ENCODE measurements at regions not wholly inside any gene's neighbourhood (a gene's known extent, or its start where the extent isn't known, plus 50 kb on each side); places are given as distances from the start of the nearest gene placed in this dataset.

DNA sequence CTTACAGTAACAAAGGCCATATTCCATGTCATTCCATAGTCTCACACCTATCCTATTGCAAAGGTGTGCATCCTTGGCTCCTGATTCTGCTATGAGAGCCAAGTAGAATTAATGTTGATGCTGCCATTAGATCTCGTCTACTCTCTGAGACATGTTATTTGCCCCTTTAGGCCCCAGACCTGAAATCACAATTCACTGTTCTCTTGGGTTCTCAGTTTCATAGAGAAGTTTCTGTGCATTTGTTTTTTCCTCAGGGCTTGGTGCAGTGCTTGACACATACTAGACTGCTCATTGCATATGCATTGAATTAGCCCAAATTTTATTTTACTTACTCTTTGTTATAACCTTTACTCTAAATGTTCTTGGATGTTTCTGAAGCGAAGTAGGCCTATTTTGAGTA is 265.7 kb downstream of the JRKL start:
- no peak overlapping the region for H3K27ac ChIP-seq (ENCODE audit: low read depth, low read length)
- no peaks in the 10 kb centered on the region for H3K9me3 ChIP-seq (ENCODE audit: control insufficient read depth in 3 of 3, low read length in 3 of 3)
- no peaks in the 10 kb centered on the region for H3K4me1 ChIP-seq (ENCODE audit: control insufficient read depth in 3 of 3, insufficient read depth in 3 of 3, low read length in 3 of 3)
- no peaks in the 10 kb centered on the region for H3K27me3 ChIP-seq (ENCODE audit: control insufficient read depth in 3 of 3, insufficient read depth in 3 of 3, low read length in 3 of 3)
- no peak overlapping the region for H3K9ac ChIP-seq (ENCODE audit: low read depth in 1 of 3, low read length in 3 of 3)
- no peaks in the 10 kb centered on the region for H3K36me3 ChIP-seq (ENCODE audit: control insufficient read depth in 3 of 3, insufficient read depth in 3 of 3, low read length in 3 of 3)
- no peak overlapping the region for H3K4me3 ChIP-seq (ENCODE audit: low read length in 3 of 3)

DNA sequence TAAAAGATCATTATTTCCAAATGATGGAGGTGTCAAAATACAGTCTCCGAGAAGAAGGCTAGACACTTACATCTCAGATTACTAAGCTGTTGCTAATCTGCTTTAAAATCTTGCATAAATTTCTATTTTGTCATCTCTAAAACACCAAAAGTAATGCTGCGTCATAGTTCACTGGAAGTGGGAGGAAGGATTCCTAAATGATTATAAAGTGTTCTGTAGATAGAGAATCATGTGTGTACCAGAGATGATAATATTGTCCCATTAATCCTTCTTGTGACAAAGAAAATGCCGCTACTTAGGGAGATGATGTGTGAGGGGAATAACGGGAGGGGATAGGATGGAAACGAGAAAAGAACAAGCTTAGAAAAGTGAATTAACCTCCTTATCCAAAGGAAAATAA is 268.6 kb downstream of the JRKL start:
- H3K4me1 ChIP-seq (ENCODE audit: control insufficient read depth in 3 of 3, insufficient read depth in 3 of 3, low read length in 3 of 3), result no peaks in the 10 kb centered on the region
- H3K27ac ChIP-seq (ENCODE audit: low read depth, low read length), result no peak overlapping the region

DNA sequence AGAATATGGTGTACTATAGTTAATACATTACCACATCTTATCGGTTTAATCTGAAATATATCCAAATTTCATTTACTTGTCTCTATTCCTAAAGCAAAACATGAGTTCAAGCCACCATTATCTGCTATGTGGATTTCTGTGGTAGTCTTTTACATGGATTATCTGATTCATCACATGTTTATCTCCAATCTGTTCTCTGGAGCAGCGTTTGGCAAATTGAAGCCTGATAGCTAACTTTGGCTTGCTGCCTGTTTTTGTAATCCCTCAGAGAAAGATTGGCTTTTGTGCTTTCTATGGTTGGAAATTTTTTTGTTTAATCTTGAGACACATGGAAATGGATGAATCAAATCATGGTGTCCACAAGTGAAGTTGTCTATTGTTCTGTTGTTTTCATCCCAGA is 274.3 kb downstream of the JRKL start:
- H3K9ac ChIP-seq (ENCODE audit: low read depth in 1 of 3, low read length in 3 of 3), result no peak overlapping the region
- H3K9me3 ChIP-seq (ENCODE audit: control insufficient read depth in 3 of 3, low read length in 3 of 3), result no peaks in the 10 kb centered on the region
- no peaks in the 10 kb centered on the region for H3K27me3 ChIP-seq (ENCODE audit: control insufficient read depth in 3 of 3, insufficient read depth in 3 of 3, low read length in 3 of 3)
- no peaks in the 10 kb centered on the region for H3K4me1 ChIP-seq (ENCODE audit: control insufficient read depth in 3 of 3, insufficient read depth in 3 of 3, low read length in 3 of 3)
- H3K27ac ChIP-seq (ENCODE audit: low read depth, low read length), result no peak overlapping the region
- H3K36me3 ChIP-seq (ENCODE audit: control insufficient read depth in 3 of 3, insufficient read depth in 3 of 3, low read length in 3 of 3), result no peaks in the 10 kb centered on the region
- H3K4me3 ChIP-seq (ENCODE audit: low read length in 3 of 3), result no peak overlapping the region

More for the DNA sequence above, 268.6 kb downstream of the JRKL start:
- H3K36me3 ChIP-seq (ENCODE audit: control insufficient read depth in 3 of 3, insufficient read depth in 3 of 3, low read length in 3 of 3), result no peaks in the 10 kb centered on the region
- H3K9me3 ChIP-seq (ENCODE audit: control insufficient read depth in 3 of 3, low read length in 3 of 3), result no peaks in the 10 kb centered on the region
- H3K27me3 ChIP-seq (ENCODE audit: control insufficient read depth in 3 of 3, insufficient read depth in 3 of 3, low read length in 3 of 3), result no peaks in the 10 kb centered on the region
- no peak overlapping the region for H3K4me3 ChIP-seq (ENCODE audit: low read length in 3 of 3)
- no peak overlapping the region for H3K9ac ChIP-seq (ENCODE audit: low read depth in 1 of 3, low read length in 3 of 3)

DNA sequence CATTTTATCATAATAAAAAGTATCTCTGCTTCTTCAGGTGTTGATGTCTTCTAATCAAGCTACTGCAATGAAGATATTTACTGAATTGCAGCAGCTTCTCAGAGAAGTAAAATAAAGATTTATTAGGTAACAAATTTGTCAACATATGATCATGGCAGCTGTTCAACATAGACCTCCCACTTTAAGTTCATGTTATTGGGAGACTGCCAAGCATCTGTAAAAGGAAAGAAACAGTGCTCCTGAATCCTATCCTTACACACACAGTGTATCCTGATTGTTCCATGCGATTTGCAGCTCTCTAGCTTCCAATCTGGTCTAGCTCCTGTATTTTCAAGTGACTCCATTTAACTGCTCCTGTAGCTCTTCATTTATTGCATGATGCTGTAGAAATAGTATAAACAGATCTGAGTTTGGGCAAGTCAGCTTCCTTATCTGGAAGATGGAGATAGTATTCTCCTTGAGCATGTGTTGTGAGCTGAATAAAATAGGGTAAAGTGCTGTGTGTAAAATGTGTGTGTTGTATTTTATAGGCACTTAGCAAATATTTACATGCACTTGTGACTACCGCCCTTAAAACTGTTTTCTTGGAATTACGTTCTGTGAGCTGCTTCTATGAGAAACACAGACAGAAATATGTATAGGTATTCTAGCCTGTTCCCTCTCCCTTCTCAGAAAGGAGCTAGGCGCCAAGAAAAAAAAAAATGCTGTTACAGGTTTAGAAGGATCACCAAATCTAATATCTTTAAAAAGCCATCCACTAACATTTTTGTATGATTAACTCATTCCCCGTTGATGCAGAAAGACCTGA is 290.6 kb downstream of the JRKL start:
- no peaks in the 10 kb centered on the region for H3K36me3 ChIP-seq (ENCODE audit: control insufficient read depth in 3 of 3, insufficient read depth in 3 of 3, low read length in 3 of 3)

GRCh38 chr11:96681019-96681716 is 291.4 kb downstream of the JRKL start:
- no peak overlapping the region for H3K27ac ChIP-seq (ENCODE audit: low read depth, low read length)
- H3K9me3 ChIP-seq (ENCODE audit: control insufficient read depth in 3 of 3, low read length in 3 of 3), result no peaks in the 10 kb centered on the region
- H3K27me3 ChIP-seq (ENCODE audit: control insufficient read depth in 3 of 3, insufficient read depth in 3 of 3, low read length in 3 of 3), result no peaks in the 10 kb centered on the region
- H3K9ac ChIP-seq (ENCODE audit: low read depth in 1 of 3, low read length in 3 of 3), result no peak overlapping the region
- no peaks in the 10 kb centered on the region for H3K4me1 ChIP-seq (ENCODE audit: control insufficient read depth in 3 of 3, insufficient read depth in 3 of 3, low read length in 3 of 3)
- H3K36me3 ChIP-seq (ENCODE audit: control insufficient read depth in 3 of 3, insufficient read depth in 3 of 3, low read length in 3 of 3), result no peaks in the 10 kb centered on the region
- H3K4me3 ChIP-seq (ENCODE audit: low read length in 3 of 3), result no peak overlapping the region

More for the DNA sequence above, 290.6 kb downstream of the JRKL start:
- H3K4me1 ChIP-seq (ENCODE audit: control insufficient read depth in 3 of 3, insufficient read depth in 3 of 3, low read length in 3 of 3), result no peaks in the 10 kb centered on the region
- H3K27ac ChIP-seq (ENCODE audit: low read depth, low read length), result no peak overlapping the region
- H3K9me3 ChIP-seq (ENCODE audit: control insufficient read depth in 3 of 3, low read length in 3 of 3), result no peaks in the 10 kb centered on the region
- no peak overlapping the region for H3K9ac ChIP-seq (ENCODE audit: low read depth in 1 of 3, low read length in 3 of 3)
- no peaks in the 10 kb centered on the region for H3K27me3 ChIP-seq (ENCODE audit: control insufficient read depth in 3 of 3, insufficient read depth in 3 of 3, low read length in 3 of 3)
- H3K4me3 ChIP-seq (ENCODE audit: low read length in 3 of 3), result no peak overlapping the region

DNA sequence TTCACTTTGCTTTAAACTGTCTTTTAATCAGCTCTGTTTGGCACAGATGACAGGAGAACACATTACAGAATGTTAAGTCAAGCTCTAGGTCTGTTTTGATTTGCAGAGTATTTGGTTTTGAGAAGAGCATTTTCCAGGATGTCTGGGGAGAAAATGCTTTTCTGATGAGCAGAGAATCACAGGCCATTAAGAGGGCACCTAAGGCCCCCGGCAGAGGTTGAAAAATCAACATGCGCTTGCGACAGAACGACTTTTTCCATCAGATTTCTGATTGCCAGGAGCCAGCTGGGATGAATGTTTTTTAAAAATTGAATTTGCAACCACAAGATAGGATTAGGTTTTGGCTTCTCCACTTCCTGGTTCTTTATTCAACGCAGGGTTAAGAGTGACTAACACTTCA is 304.5 kb downstream of the JRKL start:
- no peak overlapping the region for H3K4me3 ChIP-seq (ENCODE audit: low read length in 3 of 3)
- H3K36me3 ChIP-seq (ENCODE audit: control insufficient read depth in 3 of 3, insufficient read depth in 3 of 3, low read length in 3 of 3), result no peaks in the 10 kb centered on the region
- H3K4me1 ChIP-seq (ENCODE audit: control insufficient read depth in 3 of 3, insufficient read depth in 3 of 3, low read length in 3 of 3), result no peaks in the 10 kb centered on the region
- no peak overlapping the region for H3K27ac ChIP-seq (ENCODE audit: low read depth, low read length)
- no peak overlapping the region for H3K9ac ChIP-seq (ENCODE audit: low read depth in 1 of 3, low read length in 3 of 3)
- no peaks in the 10 kb centered on the region for H3K27me3 ChIP-seq (ENCODE audit: control insufficient read depth in 3 of 3, insufficient read depth in 3 of 3, low read length in 3 of 3)
- H3K9me3 ChIP-seq (ENCODE audit: control insufficient read depth in 3 of 3, low read length in 3 of 3), result no peaks in the 10 kb centered on the region

DNA sequence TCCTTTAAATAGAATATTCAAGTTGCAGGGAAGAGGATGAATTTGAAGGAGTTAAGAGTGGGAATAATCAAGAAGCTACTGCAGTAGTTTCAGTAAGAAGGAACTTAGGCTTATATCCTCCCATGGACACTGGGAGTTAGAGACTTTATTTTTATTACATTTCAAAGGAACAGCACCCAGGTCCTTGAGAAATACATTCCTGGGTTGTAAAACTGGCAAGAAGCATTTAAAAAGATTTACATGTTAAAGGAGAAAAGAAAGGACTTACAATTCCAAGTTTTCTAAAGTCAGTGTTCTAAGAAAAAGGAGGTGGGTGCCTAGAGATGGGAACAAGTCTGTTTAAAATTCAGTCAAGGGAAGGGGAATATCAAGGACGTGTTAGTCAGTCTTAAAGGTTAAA is 306.9 kb downstream of the JRKL start:
- Histone ChIP-seq H3K27me3 (ENCODE audit: control insufficient read depth in 3 of 3, insufficient read depth in 3 of 3, low read length in 3 of 3) (no peaks in the 10 kb centered on the region), H3K4me1 (ENCODE audit: control insufficient read depth in 3 of 3, insufficient read depth in 3 of 3, low read length in 3 of 3) (no peaks in the 10 kb centered on the region), H3K9me3 (ENCODE audit: control insufficient read depth in 3 of 3, low read length in 3 of 3) (no peaks in the 10 kb centered on the region), H3K36me3 (ENCODE audit: control insufficient read depth in 3 of 3, insufficient read depth in 3 of 3, low read length in 3 of 3) (no peaks in the 10 kb centered on the region), H3K4me3 (ENCODE audit: low read length in 3 of 3) (no peak overlapping the region), H3K27ac (ENCODE audit: low read depth, low read length) (no peak overlapping the region), H3K9ac (ENCODE audit: low read depth in 1 of 3, low read length in 3 of 3) (no peak overlapping the region)

GRCh38 chr11:96697466-96697865 is 307.7 kb downstream of the JRKL start:
- Histone ChIP-seq H3K36me3 (ENCODE audit: control insufficient read depth in 3 of 3, insufficient read depth in 3 of 3, low read length in 3 of 3) (no peaks in the 10 kb centered on the region), H3K4me3 (ENCODE audit: low read length in 3 of 3) (no peak overlapping the region), H3K4me1 (ENCODE audit: control insufficient read depth in 3 of 3, insufficient read depth in 3 of 3, low read length in 3 of 3) (no peaks in the 10 kb centered on the region), H3K9me3 (ENCODE audit: control insufficient read depth in 3 of 3, low read length in 3 of 3) (no peaks in the 10 kb centered on the region), H3K9ac (ENCODE audit: low read depth in 1 of 3, low read length in 3 of 3) (no peak overlapping the region), H3K27me3 (ENCODE audit: control insufficient read depth in 3 of 3, insufficient read depth in 3 of 3, low read length in 3 of 3) (no peaks in the 10 kb centered on the region), H3K27ac (ENCODE audit: low read depth, low read length) (no peak overlapping the region)

GRCh38 chr11:96704847-96705246 is 315.0 kb downstream of the JRKL start:
- no peaks in the 10 kb centered on the region for H3K4me1 ChIP-seq (ENCODE audit: control insufficient read depth in 3 of 3, insufficient read depth in 3 of 3, low read length in 3 of 3)
- H3K27me3 ChIP-seq (ENCODE audit: control insufficient read depth in 3 of 3, insufficient read depth in 3 of 3, low read length in 3 of 3), result no peaks in the 10 kb centered on the region
- H3K9me3 ChIP-seq (ENCODE audit: control insufficient read depth in 3 of 3, low read length in 3 of 3), result no peaks in the 10 kb centered on the region
- H3K36me3 ChIP-seq (ENCODE audit: control insufficient read depth in 3 of 3, insufficient read depth in 3 of 3, low read length in 3 of 3), result no peaks in the 10 kb centered on the region
- H3K9ac ChIP-seq (ENCODE audit: low read depth in 1 of 3, low read length in 3 of 3), result no peak overlapping the region
- no peak overlapping the region for H3K27ac ChIP-seq (ENCODE audit: low read depth, low read length)
- H3K4me3 ChIP-seq (ENCODE audit: low read length in 3 of 3), result no peak overlapping the region

DNA sequence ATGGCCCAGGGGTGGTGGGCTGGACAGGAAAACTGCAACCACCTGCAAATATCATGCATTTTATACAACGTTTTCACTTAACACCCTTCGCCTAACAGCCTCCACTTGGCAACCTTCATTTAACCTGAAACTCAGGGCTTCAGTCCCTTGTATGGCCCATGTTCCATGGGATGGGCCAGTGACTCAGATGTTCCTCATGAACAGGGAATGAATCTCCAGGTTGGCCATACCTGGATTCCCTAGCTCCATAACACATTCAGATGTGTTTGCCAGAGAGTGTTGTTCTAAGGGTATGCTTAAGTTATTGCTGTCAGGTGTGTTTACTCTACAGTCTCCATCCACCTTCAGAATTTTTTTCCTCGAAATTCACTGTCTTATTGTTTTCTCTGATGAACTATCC is 316.9 kb downstream of the JRKL start:
- Histone ChIP-seq H3K36me3 (ENCODE audit: control insufficient read depth in 3 of 3, insufficient read depth in 3 of 3, low read length in 3 of 3) (no peaks in the 10 kb centered on the region), H3K4me3 (ENCODE audit: low read length in 3 of 3) (no peak overlapping the region), H3K9me3 (ENCODE audit: control insufficient read depth in 3 of 3, low read length in 3 of 3) (no peaks in the 10 kb centered on the region), H3K4me1 (ENCODE audit: control insufficient read depth in 3 of 3, insufficient read depth in 3 of 3, low read length in 3 of 3) (no peaks in the 10 kb centered on the region), H3K9ac (ENCODE audit: low read depth in 1 of 3, low read length in 3 of 3) (no peak overlapping the region), H3K27ac (ENCODE audit: low read depth, low read length) (no peak overlapping the region), H3K27me3 (ENCODE audit: control insufficient read depth in 3 of 3, insufficient read depth in 3 of 3, low read length in 3 of 3) (no peaks in the 10 kb centered on the region)

Data from skeletal muscle tissue (tissue), 3 donors.